Cardiac muscle cell (in vitro differentiated cells and primary cell): ENCODE measurements at regions not wholly inside any gene's neighbourhood (a gene's known extent, or its start where the extent isn't known, plus 50 kb on each side); places are given as distances from the start of the nearest gene placed in this dataset.
A peak's percentile ranks its signal among the peaks of the same experiment; 100 is the strongest.

Experiments used
- DNase-seq, 2 donors: peaks; one replicate each; pipeline versions ENCODE4 v3.0.0 to v3.0.0-alpha.2; 2010 to 2017; ENCODE audit warnings: low read depth in 1 of 2, low spot score in 1 of 2
- H3K27ac ChIP-seq: fragments of 200-600 bp; sonication (generic); 2 replicates; pipeline ENCODE4 v1.5.1; 2016
- H3K27me3 ChIP-seq: fragments of 200-600 bp; sonication (generic); 2 replicates; pipeline ENCODE4 v1.6.0; 2016; ENCODE audit warnings: control low read depth
- H3K36me3 ChIP-seq: fragments of 200-600 bp; sonication (generic); 2 replicates; pipeline ENCODE4 v1.5.1; 2016; ENCODE audit warnings: control low read depth
- H3K4me1 ChIP-seq: fragments of 200-600 bp; sonication (generic); 2 replicates; pipeline ENCODE4 v1.8.1; 2017; ENCODE audit warnings: low read depth, mild to moderate bottlenecking, mixed run types
- H3K4me3 ChIP-seq: fragments of 200-600 bp; sonication (generic); 2 replicates; pipeline ENCODE4 v1.5.1; 2016; ENCODE audit warnings: mild to moderate bottlenecking
- H3K9me3 ChIP-seq: fragments of 200-600 bp; sonication (generic); 2 replicates; pipeline ENCODE4 v1.5.1; 2017; ENCODE audit warnings: low read depth, mild to moderate bottlenecking, control low read depth
- TF ChIP-seq, protein P1 (sequence below): IDR thresholded peaks from 2 replicates; pipeline ENCODE4 v1.5.1; 2012; ENCODE audit warnings: low read depth, mild to moderate bottlenecking, low read length

DNA sequence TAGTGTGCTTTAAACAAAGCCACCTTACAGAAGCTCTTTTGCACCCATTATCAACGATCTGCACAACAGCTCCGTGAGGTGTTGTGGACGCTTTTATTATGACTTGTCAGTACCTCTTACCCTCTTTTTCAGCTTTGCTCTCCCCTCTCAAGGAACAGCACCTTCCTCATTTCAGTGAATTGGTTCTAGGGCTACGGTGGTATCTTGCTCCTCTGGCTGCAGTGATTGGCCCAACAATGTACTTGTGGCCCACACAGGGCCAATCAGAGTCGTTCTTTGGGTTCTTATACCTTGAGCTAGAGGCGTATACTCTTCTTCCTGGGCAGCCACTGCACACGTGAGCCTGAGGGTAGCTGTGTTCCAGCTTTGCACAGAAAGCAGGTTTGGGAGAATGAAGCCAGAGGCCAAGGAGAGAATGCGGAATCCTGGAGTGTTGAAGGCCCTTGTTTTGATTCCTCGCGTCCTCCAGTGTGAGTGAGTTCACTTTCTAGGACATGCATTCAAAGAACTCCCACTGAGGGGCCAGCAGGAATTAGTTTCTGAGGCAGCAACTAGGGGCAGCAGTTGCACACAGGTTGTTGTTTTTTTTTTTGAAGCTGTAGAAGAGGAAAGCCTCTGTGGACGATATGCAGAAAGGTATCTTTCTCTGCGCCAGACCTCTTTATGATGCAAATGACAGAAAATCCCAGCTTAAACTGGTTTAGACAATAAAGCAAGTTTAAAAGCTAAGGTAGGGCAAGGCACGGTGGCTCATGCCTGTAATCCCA, 49.8 kb upstream of the PDZD8 start:
- Histone ChIP-seq H3K9me3 (no peaks in the 10 kb centered on the region), H3K4me3 (no peak overlapping the region), H3K27ac (no peak overlapping the region), H3K27me3 (no peaks in the 10 kb centered on the region), H3K4me1 (peaks cover 14% of the 10 kb centered on the region), H3K36me3 (no peaks in the 10 kb centered on the region)
- peak in 1 of 2 donors; percentile 23 for DNase-seq
- TF ChIP-seq, protein P1, sequence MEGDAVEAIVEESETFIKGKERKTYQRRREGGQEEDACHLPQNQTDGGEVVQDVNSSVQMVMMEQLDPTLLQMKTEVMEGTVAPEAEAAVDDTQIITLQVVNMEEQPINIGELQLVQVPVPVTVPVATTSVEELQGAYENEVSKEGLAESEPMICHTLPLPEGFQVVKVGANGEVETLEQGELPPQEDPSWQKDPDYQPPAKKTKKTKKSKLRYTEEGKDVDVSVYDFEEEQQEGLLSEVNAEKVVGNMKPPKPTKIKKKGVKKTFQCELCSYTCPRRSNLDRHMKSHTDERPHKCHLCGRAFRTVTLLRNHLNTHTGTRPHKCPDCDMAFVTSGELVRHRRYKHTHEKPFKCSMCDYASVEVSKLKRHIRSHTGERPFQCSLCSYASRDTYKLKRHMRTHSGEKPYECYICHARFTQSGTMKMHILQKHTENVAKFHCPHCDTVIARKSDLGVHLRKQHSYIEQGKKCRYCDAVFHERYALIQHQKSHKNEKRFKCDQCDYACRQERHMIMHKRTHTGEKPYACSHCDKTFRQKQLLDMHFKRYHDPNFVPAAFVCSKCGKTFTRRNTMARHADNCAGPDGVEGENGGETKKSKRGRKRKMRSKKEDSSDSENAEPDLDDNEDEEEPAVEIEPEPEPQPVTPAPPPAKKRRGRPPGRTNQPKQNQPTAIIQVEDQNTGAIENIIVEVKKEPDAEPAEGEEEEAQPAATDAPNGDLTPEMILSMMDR = no peak
